Suprapubic skin (tissue), 4 donors: ENCODE measurements at regions not wholly inside any gene's neighbourhood (a gene's known extent, or its start where the extent isn't known, plus 50 kb on each side); places are given as distances from the start of the nearest gene placed in this dataset.

Experiments used
- DNase-seq, 2 donors: peaks; one replicate each; pipeline ENCODE4 v3.0.0-alpha.2; 2019; ENCODE audit warnings: low spot score in 2 of 2
- H3K27ac ChIP-seq: fragments of 200-600 bp; sonication (generic); one replicate; pipeline ENCODE4 v1.5.1; 2019
- H3K27me3 ChIP-seq: fragments of 200-600 bp; sonication (generic); one replicate; pipeline ENCODE4 v1.5.1; 2019
- H3K36me3 ChIP-seq: fragments of 200-600 bp; sonication (generic); one replicate; pipeline ENCODE4 v1.5.1; 2019
- H3K4me1 ChIP-seq: fragments of 200-600 bp; sonication (generic); one replicate; pipeline ENCODE4 v1.5.1; 2019
- H3K4me3 ChIP-seq: fragments of 200-600 bp; sonication (generic); one replicate; pipeline ENCODE4 v1.5.1; 2019; ENCODE audit warnings: mild to moderate bottlenecking
- H3K9me3 ChIP-seq: fragments of 200-600 bp; sonication (generic); one replicate; pipeline ENCODE4 v1.5.1; 2019
- EP300 ChIP-seq: sonication (generic); formaldehyde crosslinking; IDR thresholded peaks from one replicate; pipeline ENCODE4 v1.6.1; 2017; ENCODE audit warnings: antibody characterized with exemption
- POLR2A ChIP-seq, 2 donors: fragments of 450-650 bp; IDR thresholded peaks; one replicate each; pipeline ENCODE4 v1.6.1; 2017; ENCODE audit warnings: antibody characterized with exemption in 2 of 2, mild to moderate bottlenecking in 2 of 2, moderate library complexity in 2 of 2
- POLR2AphosphoS5 ChIP-seq, 3 donors: sonication (generic); formaldehyde crosslinking; IDR thresholded peaks; one replicate each; pipeline ENCODE4 v1.6.1; 2017; ENCODE audit warnings: antibody characterized with exemption in 3 of 3
- WGBS: methylation state at CpG from one replicate; pipeline ENCODE4 v1.1.5; 2018; 5-methylcytosine and 5-hydroxymethylcytosine counted together
- TF ChIP-seq, protein P1 (sequence below), 2 donors: fragments of 200-600 bp in 1 of 2; fragments of 450-650 bp in 1 of 2; sonication (generic) in 1 of 2; IDR thresholded peaks; one replicate each; pipeline ENCODE4 v1.5.1; 2016 to 2019; ENCODE audit warnings: antibody characterized with exemption in 2 of 2, mild to moderate bottlenecking in 1 of 2, moderate library complexity in 1 of 2

DNA sequence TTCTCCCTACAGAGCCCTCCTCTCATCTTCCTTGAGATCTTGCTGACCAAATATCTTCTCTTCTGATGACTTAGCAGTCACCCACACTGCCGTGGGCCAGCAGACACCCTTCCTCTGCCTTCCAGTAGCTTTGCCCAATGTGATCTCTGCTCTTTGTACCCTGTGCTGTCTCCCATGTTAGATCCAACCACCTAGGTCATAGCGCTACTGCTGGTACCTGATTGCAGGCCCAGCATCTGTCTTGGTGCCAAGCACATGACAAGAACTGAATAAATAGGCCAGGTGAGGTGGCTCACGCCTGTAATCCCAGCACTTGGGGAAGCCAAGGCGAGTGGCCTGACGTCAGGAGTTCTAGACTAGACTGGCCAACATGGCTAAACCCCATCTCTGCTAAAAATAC lies 149.7 kb downstream of the TM9SF2 start:
- Histone ChIP-seq H3K27me3 (no peaks in the 10 kb centered on the region), H3K9me3 (no peaks in the 10 kb centered on the region), H3K36me3 (no peaks in the 10 kb centered on the region), H3K4me1 (no peaks in the 10 kb centered on the region), H3K4me3 (no peak overlapping the region), H3K27ac (no peak overlapping the region)
- WGBS: 96% methylated on average over 5 of the region's 5 CpGs
- DNase-seq: no peak
- TF ChIP-seq, protein P1, sequence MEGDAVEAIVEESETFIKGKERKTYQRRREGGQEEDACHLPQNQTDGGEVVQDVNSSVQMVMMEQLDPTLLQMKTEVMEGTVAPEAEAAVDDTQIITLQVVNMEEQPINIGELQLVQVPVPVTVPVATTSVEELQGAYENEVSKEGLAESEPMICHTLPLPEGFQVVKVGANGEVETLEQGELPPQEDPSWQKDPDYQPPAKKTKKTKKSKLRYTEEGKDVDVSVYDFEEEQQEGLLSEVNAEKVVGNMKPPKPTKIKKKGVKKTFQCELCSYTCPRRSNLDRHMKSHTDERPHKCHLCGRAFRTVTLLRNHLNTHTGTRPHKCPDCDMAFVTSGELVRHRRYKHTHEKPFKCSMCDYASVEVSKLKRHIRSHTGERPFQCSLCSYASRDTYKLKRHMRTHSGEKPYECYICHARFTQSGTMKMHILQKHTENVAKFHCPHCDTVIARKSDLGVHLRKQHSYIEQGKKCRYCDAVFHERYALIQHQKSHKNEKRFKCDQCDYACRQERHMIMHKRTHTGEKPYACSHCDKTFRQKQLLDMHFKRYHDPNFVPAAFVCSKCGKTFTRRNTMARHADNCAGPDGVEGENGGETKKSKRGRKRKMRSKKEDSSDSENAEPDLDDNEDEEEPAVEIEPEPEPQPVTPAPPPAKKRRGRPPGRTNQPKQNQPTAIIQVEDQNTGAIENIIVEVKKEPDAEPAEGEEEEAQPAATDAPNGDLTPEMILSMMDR (IDR thresholded peaks at IDR 0.05): no peak
- no peak for TF ChIP-seq POLR2AphosphoS5 (IDR thresholded peaks at IDR 0.05)
- TF ChIP-seq POLR2A (IDR thresholded peaks at IDR 0.05): no peak
- no peak for TF ChIP-seq EP300

DNA sequence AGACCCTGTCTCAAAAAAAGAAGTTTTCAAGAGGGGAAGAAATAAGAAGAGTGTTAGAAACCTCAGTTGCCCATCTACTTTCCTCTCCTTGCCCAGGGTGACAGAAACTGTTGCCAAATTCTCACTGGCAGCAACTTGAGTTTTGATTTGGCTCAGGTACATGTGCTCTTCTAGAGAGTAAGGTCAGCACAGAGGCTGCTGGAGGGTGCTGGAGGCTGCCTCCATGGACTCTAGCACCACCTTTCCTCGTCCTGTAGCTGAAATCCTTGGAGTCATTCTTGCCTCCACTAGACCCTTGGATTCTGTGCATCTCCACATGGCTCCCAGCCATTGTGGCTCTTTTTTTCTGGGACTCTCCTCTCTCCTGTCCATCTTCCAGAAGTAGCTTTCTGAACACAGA lies 149.1 kb downstream of the TM9SF2 start:
- Histone ChIP-seq H3K4me3 (no peak overlapping the region), H3K27ac (no peak overlapping the region), H3K27me3 (no peaks in the 10 kb centered on the region), H3K36me3 (no peaks in the 10 kb centered on the region), H3K9me3 (no peaks in the 10 kb centered on the region), H3K4me1 (no peaks in the 10 kb centered on the region)
- TF ChIP-seq POLR2AphosphoS5 (IDR thresholded peaks at IDR 0.05) (no peak), POLR2A (IDR thresholded peaks at IDR 0.05) (no peak), EP300 (no peak)
- TF ChIP-seq, protein P1 (IDR thresholded peaks at IDR 0.05): no peak
- 89% methylated on average over 1 of the region's 1 CpG for WGBS
- no peak for DNase-seq

DNA sequence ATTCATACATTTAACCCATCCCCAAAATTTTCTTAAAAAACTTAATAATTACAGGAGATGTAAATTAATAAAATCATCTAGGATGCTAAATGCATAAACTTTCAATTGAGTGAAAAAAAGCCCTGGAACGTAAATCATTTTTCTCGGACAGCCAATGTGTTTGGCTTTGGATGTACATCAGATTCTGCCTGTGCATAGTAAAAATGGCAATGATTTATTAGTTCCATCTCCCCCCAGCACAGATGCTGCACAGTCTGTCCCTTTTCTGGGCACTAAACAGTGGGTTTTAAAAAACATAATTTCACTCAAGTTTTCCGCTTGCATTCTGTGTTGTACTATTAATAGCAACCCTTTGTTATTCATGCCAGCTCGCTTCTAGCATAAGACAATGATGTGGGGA lies 147.7 kb downstream of the TM9SF2 start:
- H3K4me3 ChIP-seq: no peak overlapping the region
- no peak for DNase-seq
- 82% methylated on average over 4 of the region's 4 CpGs for WGBS

DNA sequence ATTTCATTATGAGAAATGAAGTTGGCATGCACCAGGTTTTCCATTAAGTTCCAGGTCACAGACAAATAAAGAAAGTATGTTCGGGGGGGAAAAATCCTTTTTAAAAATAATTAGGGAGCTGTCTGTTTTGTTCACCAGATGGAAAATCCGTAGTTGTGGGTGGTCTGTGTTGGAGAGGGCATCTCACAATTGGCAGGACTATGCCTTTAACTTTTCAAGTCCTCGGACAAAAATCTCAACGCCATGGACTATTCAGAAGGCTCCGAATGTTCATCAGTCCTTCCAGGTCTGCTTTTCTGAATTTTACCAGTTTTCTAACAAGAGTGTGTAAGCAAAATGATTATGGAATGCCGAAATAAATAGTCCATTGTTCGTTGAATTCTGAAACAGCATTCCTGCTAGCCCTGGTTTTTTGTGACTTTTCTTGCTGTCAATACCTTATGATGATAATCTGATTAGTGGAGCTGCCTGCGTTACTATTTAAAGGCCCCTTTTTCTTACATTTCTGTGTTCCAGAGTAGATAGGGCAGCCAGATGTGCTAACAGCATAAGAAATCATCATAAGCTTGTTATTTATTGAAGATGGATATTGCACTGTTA lies 146.9 kb downstream of the TM9SF2 start:
- 66% methylated on average over 8 of the region's 8 CpGs for WGBS
- Histone ChIP-seq H3K27me3 (no peaks in the 10 kb centered on the region), H3K9me3 (no peaks in the 10 kb centered on the region), H3K4me3 (no peak overlapping the region), H3K36me3 (no peaks in the 10 kb centered on the region), H3K4me1 (no peaks in the 10 kb centered on the region), H3K27ac (no peak overlapping the region)
- DNase-seq: no peak
- TF ChIP-seq, protein P1 (IDR thresholded peaks at IDR 0.05): no peak
- TF ChIP-seq POLR2A (IDR thresholded peaks at IDR 0.05) (no peak), EP300 (no peak), POLR2AphosphoS5 (IDR thresholded peaks at IDR 0.05) (no peak)

More for the DNA sequence above, 147.7 kb downstream of the TM9SF2 start:
- Histone ChIP-seq H3K36me3 (no peaks in the 10 kb centered on the region), H3K4me1 (no peaks in the 10 kb centered on the region), H3K27me3 (no peaks in the 10 kb centered on the region), H3K27ac (no peak overlapping the region), H3K9me3 (no peaks in the 10 kb centered on the region)
- TF ChIP-seq, protein P1 (IDR thresholded peaks at IDR 0.05): no peak
- TF ChIP-seq POLR2AphosphoS5 (IDR thresholded peaks at IDR 0.05) (no peak), EP300 (no peak), POLR2A (IDR thresholded peaks at IDR 0.05) (no peak)

DNA sequence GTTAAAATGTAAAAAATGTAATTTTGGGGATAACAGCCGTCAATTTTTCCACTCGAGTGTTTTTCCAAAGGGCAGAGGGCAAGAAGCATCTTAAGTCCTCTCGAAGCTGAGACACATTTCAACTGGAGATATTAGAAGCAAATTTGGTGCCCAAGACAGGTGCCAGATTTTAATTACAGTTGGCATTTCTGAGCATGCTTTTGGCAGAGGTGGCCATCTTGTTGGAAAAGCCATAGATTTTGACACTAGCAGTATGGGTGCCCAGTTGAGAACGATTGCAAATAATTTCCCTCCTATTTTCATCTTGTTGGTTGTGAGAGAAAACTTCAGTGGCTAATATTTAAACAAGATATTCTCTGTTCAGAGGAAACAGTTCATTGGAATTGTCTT lies 146.3 kb downstream of the TM9SF2 start:
- Histone ChIP-seq H3K4me1 (no peaks in the 10 kb centered on the region), H3K27me3 (no peaks in the 10 kb centered on the region), H3K9me3 (no peaks in the 10 kb centered on the region), H3K4me3 (no peak overlapping the region), H3K36me3 (no peaks in the 10 kb centered on the region), H3K27ac (no peak overlapping the region)
- no peak for TF ChIP-seq POLR2A (IDR thresholded peaks at IDR 0.05)
- no peak for TF ChIP-seq POLR2AphosphoS5 (IDR thresholded peaks at IDR 0.05)
- TF ChIP-seq, protein P1 (IDR thresholded peaks at IDR 0.05): no peak
- WGBS: 57% methylated on average over 4 of the region's 4 CpGs
- DNase-seq: no peak
